ENCODE measurements at regions not wholly inside any gene's neighbourhood (a gene's known extent, or its start where the extent isn't known, plus 50 kb on each side); places are given as distances from the start of the nearest gene placed in this dataset.

GRCh38 chr5:22958462-22959262, 105.5 kb upstream of the CDH12 start:
- Histone ChIP-seq H2BK15ac (ENCODE audit: low read depth, low read length) (no peak overlapping the region), H4K91ac (ENCODE audit: insufficient read length, low read depth, low read length) (no peak overlapping the region), H4K20me1 (ENCODE audit: control insufficient read depth, insufficient read depth, insufficient read length) (no peaks in the 10 kb centered on the region), H3K4me2 (ENCODE audit: insufficient read depth, insufficient read length, low read length) (no peak overlapping the region), H3K79me1 (ENCODE audit: insufficient read depth, low read depth, low read length, poor library complexity, severe bottlenecking) (no peaks in the 10 kb centered on the region), H3K18ac (ENCODE audit: insufficient read length, low read depth, low read length) (no peak overlapping the region), H2AK5ac (ENCODE audit: insufficient read length, low read length) (no peak overlapping the region), H3T11ph (ENCODE audit: low read length) (no peak overlapping the region), H4K8ac (replicated peaks; ENCODE audit: insufficient read length, low read depth, low read length) (no peak overlapping the region), H3K27ac (ENCODE audit: insufficient read length, low read depth, low read length) (no peak overlapping the region), H2BK20ac (ENCODE audit: low read depth, low read length, poor library complexity, severe bottlenecking) (no peak overlapping the region), H3K4ac (ENCODE audit: low read depth, low read length) (no peak overlapping the region), H2BK5ac (ENCODE audit: insufficient read length, low read length) (no peak overlapping the region), H3K4me1 (ENCODE audit: insufficient read depth, low read length) (no peaks in the 10 kb centered on the region; the same call in 1 of the 2 replicates), H3K79me2 (ENCODE audit: insufficient read depth, low read length) (no peaks in the 10 kb centered on the region), H2AFZ (ENCODE audit: low read length) (no peak overlapping the region), H3K9ac (ENCODE audit: extremely low read depth, insufficient read length, low read length) (no peak overlapping the region), H3K23me2 (ENCODE audit: insufficient read length, low read depth, low read length, poor library complexity, severe bottlenecking) (no peaks in the 10 kb centered on the region), H4K5ac (ENCODE audit: insufficient read length, low read depth, low read length) (no peak overlapping the region), H3K14ac (ENCODE audit: insufficient read depth, low read length) (no peak overlapping the region), H3K27me3 (ENCODE audit: insufficient read depth, low read length) (no peaks in the 10 kb centered on the region), H3K56ac (ENCODE audit: insufficient read length, low read depth, low read length) (no peak overlapping the region), H3K23ac (ENCODE audit: insufficient read length, low read depth, low read length) (no peak overlapping the region), H3K9me3 (ENCODE audit: control insufficient read depth, low read depth, low read length) (no peaks in the 10 kb centered on the region), H2BK12ac (ENCODE audit: insufficient read length, low read depth, low read length) (no peak overlapping the region), H2BK120ac (ENCODE audit: low read depth, low read length, poor library complexity, severe bottlenecking) (no peak overlapping the region)
- no peak overlapping the region for H3K4me3 Mint-ChIP-seq
- TF ChIP-seq, protein P1, sequence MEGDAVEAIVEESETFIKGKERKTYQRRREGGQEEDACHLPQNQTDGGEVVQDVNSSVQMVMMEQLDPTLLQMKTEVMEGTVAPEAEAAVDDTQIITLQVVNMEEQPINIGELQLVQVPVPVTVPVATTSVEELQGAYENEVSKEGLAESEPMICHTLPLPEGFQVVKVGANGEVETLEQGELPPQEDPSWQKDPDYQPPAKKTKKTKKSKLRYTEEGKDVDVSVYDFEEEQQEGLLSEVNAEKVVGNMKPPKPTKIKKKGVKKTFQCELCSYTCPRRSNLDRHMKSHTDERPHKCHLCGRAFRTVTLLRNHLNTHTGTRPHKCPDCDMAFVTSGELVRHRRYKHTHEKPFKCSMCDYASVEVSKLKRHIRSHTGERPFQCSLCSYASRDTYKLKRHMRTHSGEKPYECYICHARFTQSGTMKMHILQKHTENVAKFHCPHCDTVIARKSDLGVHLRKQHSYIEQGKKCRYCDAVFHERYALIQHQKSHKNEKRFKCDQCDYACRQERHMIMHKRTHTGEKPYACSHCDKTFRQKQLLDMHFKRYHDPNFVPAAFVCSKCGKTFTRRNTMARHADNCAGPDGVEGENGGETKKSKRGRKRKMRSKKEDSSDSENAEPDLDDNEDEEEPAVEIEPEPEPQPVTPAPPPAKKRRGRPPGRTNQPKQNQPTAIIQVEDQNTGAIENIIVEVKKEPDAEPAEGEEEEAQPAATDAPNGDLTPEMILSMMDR (conservative IDR thresholded peaks at IDR 0.05): no peak
- H3K27ac Mint-ChIP-seq: no peak overlapping the region
- H3K27me3 Mint-ChIP-seq (ENCODE audit: low read depth): no peaks in the 10 kb centered on the region
- no peaks in the 10 kb centered on the region for H3K36me3 Mint-ChIP-seq (ENCODE audit: insufficient read depth in 1 of 3, low read depth in 3 of 3)
- no peaks in the 10 kb centered on the region for H3K4me1 Mint-ChIP-seq
- WGBS (ENCODE audit: extremely low coverage, insufficient read length, low lambda C conversion rate): no CpG with 5 or more reads among the region's 3 CpGs
- no peak for DNase-seq
- no peaks in the 10 kb centered on the region for H3K9me3 Mint-ChIP-seq

All from H9 (cell line).